Thyroid gland (tissue), 4 donors: ENCODE measurements at regions not wholly inside any gene's neighbourhood (a gene's known extent, or its start where the extent isn't known, plus 50 kb on each side); places are given as distances from the start of the nearest gene placed in this dataset.

Source experiments
- CTCF ChIP-seq, 6 experiments: fragments of 200-600 bp in 3 of 6; fragments of 450-650 bp in 3 of 6; sonication (generic) in 3 of 6; IDR thresholded peaks; one replicate each; pipeline ENCODE4 v1.5.1; 2016 to 2019; ENCODE audit warnings: antibody characterized with exemption in 6 of 6, mild to moderate bottlenecking in 2 of 6, inconsistent platforms in 1 of 6, moderate library complexity in 1 of 6
- POLR2A ChIP-seq, 2 donors: fragments of 450-650 bp; IDR thresholded peaks; one replicate each; pipeline ENCODE4 v1.6.1; 2017; ENCODE audit warnings: antibody characterized with exemption in 2 of 2, mild to moderate bottlenecking in 2 of 2, moderate library complexity in 1 of 2

GRCh38 chr2:13197248-13197647, 480.5 kb downstream of the TRIB2 start:
- TF ChIP-seq CTCF (IDR thresholded peaks at IDR 0.05) = no peak
- TF ChIP-seq POLR2A (IDR thresholded peaks at IDR 0.05) = no peak
